OCI-LY7 (cell line): ENCODE measurements at regions not wholly inside any gene's neighbourhood (a gene's known extent, or its start where the extent isn't known, plus 50 kb on each side); places are given as distances from the start of the nearest gene placed in this dataset.

Source experiments
- BruUV-seq: library from RNA; stranded (reverse); fragments of 400-500 nt; replicated peaks from 2 replicates; lab custom pipeline; 2021; lab: Mats Ljungman, UMichigan
- CTCF ChIA-PET: fragments of 300-600 bp; sonication (Branson Sonifier 250); formaldehyde crosslinking; loops from one replicate; lab custom pipeline; 2022; ENCODE audit warnings: antibody characterized with exemption; ENCODE audit not compliant: unreplicated experiment; lab: Charles Lee
- POLR2A ChIA-PET: fragments of 300-600 bp; sonication (Branson Sonifier 250); formaldehyde crosslinking; loops from one replicate; lab custom pipeline; 2022; ENCODE audit warnings: antibody characterized with exemption; lab: Charles Lee
- DNase-seq: peaks from one replicate; pipeline ENCODE4 v3.0.0-alpha.2; 2015; ENCODE audit warnings: low spot score
- H2AFZ ChIP-seq: fragments of 200-600 bp; sonication (generic), shearing (Covaris generic); 2 replicates; pipeline ENCODE4 v1.6.1; 2014; ENCODE audit warnings: mild to moderate bottlenecking, antibody characterized with exemption, low read length, moderate library complexity
- H3K27ac ChIP-seq: fragments of 200-600 bp; sonication (generic); 2 replicates; pipeline ENCODE4 v1.5.1; 2014; ENCODE audit warnings: mixed run types, low read depth, mild to moderate bottlenecking, moderate library complexity, low read length, inconsistent platforms; ENCODE audit not compliant: poor library complexity, severe bottlenecking
- H3K36me3 ChIP-seq: fragments of 200-600 bp; sonication (generic); 2 replicates; pipeline ENCODE4 v1.6.1; 2014; ENCODE audit warnings: mild to moderate bottlenecking, antibody characterized with exemption, low read length, moderate library complexity, mixed read lengths; ENCODE audit not compliant: insufficient read depth
- H3K4me1 ChIP-seq: fragments of 200-600 bp; sonication (generic); 2 replicates; pipeline ENCODE4 v1.5.1; 2014; ENCODE audit warnings: mild to moderate bottlenecking, low read length; ENCODE audit not compliant: insufficient read depth, poor library complexity, severe bottlenecking
- H3K4me2 ChIP-seq: fragments of 200-600 bp; sonication (generic); 2 replicates; pipeline ENCODE4 v1.6.1; 2014; ENCODE audit warnings: mild to moderate bottlenecking, low read length
- H3K4me3 ChIP-seq: fragments of 200-600 bp; sonication (generic); 2 replicates; pipeline ENCODE4 v1.5.1; 2014; ENCODE audit warnings: mild to moderate bottlenecking, low read depth, low read length; ENCODE audit not compliant: poor library complexity, severe bottlenecking
- H3K79me2 ChIP-seq: fragments of 200-600 bp; sonication (generic); 2 replicates; pipeline ENCODE4 v1.6.1; 2016; ENCODE audit warnings: low read depth, mild to moderate bottlenecking, low read length, moderate library complexity, mixed read lengths; ENCODE audit not compliant: insufficient read depth
- H3K9me2 ChIP-seq: fragments of 200-600 bp; sonication (generic); 2 replicates; pipeline ENCODE4 v1.6.1; 2016; ENCODE audit warnings: mild to moderate bottlenecking, low read length, mixed read lengths; ENCODE audit not compliant: insufficient read depth
- H3K9me3 ChIP-seq: fragments of 200-600 bp; sonication (generic); 2 replicates; pipeline ENCODE4 v1.6.1; 2014; ENCODE audit warnings: mild to moderate bottlenecking, mixed run types, low read length, mixed read lengths
- H4K20me1 ChIP-seq: fragments of 200-600 bp; sonication (generic); 2 replicates; pipeline ENCODE4 v1.6.1; 2014; ENCODE audit warnings: mild to moderate bottlenecking, antibody characterized with exemption, low read length, moderate library complexity, mixed read lengths; ENCODE audit not compliant: insufficient read depth
- CTCF ChIP-seq: fragments of 200-600 bp; sonication (generic); conservative IDR thresholded peaks from 2 replicates; pipeline ENCODE4 v1.5.1; 2014; ENCODE audit warnings: mild to moderate bottlenecking, antibody characterized with exemption, low read length, moderate library complexity, mixed read lengths
- EZH2phosphoT487 ChIP-seq: fragments of 200-600 bp; sonication (generic); IDR thresholded peaks from 2 replicates; pipeline ENCODE4 v1.6.1; 2018; ENCODE audit warnings: low read depth, borderline replicate concordance, mild to moderate bottlenecking, mixed run types, antibody characterized with exemption, low read length, moderate library complexity, mixed read lengths
- intact Hi-C: fragments of 100-400 bp; cut with micrococcal nuclease; formaldehyde crosslinking; loops from one replicate; pipeline ENCODE4 v1.10.0; 2022; ENCODE audit not compliant: unreplicated experiment

- intact Hi-C loops = no loop called here
- no peaks in the 10 kb centered on the region for H3K4me1 ChIP-seq
- ChIA-PET CTCF (no interaction called here), POLR2A (no interaction called here)
- BruUV-seq = no TSS peak
- no peaks in the 10 kb centered on the region for H3K36me3 ChIP-seq
- H3K4me3 ChIP-seq = no peak overlapping the region
- H2AFZ ChIP-seq = no peak overlapping the region
- H4K20me1 ChIP-seq = no peaks in the 10 kb centered on the region
- no peak overlapping the region for H3K27ac ChIP-seq
- no peak for DNase-seq
- no peak overlapping the region for H3K4me2 ChIP-seq
- no peaks in the 10 kb centered on the region for H3K79me2 ChIP-seq
- TF ChIP-seq CTCF (no peak), EZH2phosphoT487 (no peak)
- H3K9me2 ChIP-seq = no peaks in the 10 kb centered on the region
- H3K9me3 ChIP-seq = 0 out of 2 replicates have a peak, but pooled peaks cover 3% of the 10 kb centered on the region
These were observed 710.2 kb downstream of the BRD1 start for GRCh38 chr22:49117486-49117885.

DNA sequence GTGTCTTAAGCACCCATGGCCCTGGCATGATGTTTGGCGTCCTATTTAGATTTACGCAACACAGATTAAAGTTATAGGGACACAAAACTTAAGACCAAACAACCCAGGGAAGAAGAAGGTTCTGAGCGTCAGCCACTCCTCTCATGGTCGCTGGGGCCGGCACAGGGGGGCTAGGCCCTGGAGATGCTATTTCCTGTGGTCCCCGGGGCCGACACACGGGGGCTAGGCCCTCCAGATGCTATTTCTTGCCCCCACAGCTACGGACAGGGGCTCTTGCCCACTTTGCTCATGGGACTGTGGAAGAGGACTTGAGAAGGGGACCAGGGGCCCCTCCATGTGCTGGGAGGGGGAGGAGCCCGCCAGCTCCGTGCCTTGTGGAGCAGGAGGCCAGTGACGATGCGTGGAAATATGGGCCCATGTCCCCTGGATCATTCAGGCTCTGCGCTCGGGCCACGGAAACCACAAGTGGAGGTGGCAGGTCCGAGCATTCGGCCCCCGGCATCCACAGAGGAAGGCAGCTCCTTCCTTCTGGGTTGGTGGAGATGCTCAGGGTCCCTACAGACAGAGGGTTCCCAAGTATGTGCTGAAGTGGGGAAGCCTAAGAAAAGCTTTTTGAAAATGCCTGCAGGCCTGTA lies 711.1 kb downstream of the BRD1 start:
- Histone ChIP-seq H4K20me1 (no peaks in the 10 kb centered on the region), H3K4me2 (no peak overlapping the region), H3K79me2 (no peaks in the 10 kb centered on the region), H3K4me3 (no peak overlapping the region), H3K4me1 (no peaks in the 10 kb centered on the region), H3K36me3 (no peaks in the 10 kb centered on the region), H3K9me2 (no peaks in the 10 kb centered on the region), H2AFZ (no peak overlapping the region), H3K9me3 (no peaks in the 10 kb centered on the region), H3K27ac (no peak overlapping the region)
- BruUV-seq = no TSS peak
- intact Hi-C loops = no loop called here
- no peak for DNase-seq
- ChIA-PET POLR2A (no interaction called here), CTCF (interaction anchor here (0.6 kb wide), 1 partner anchor 1555 kb away, joined by 4 read pairs; no protein-coding TSS in a partner anchor)
- TF ChIP-seq CTCF (no peak), EZH2phosphoT487 (no peak)

DNA sequence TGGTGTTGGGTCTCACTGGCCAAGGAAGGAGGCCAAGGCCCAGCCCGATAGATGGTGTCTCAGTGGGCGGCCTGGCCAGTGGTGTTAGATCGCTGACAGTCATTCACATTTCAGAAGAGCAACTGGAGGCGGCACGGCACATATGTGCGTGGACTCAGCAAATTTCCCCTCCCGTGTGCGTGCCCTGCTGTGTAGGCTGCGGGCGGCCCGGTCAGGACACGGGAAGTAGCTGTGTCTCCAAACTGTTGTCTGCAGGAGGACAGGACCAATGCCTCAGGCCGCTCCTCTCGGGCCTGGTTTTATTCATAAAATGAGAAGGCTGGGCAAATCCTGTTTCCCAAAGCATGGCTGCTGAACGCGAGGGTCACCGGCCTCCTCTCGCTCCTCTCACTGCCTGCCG lies 711.7 kb downstream of the BRD1 start:
- no peak overlapping the region for H3K4me2 ChIP-seq
- POLR2A ChIA-PET = no interaction called here
- CTCF ChIA-PET = no interaction called here
- no peak overlapping the region for H3K4me3 ChIP-seq
- DNase-seq = no peak
- no peaks in the 10 kb centered on the region for H3K9me2 ChIP-seq
- no TSS peak for BruUV-seq
- no peaks in the 10 kb centered on the region for H4K20me1 ChIP-seq
- H2AFZ ChIP-seq = no peak overlapping the region
- no peaks in the 10 kb centered on the region for H3K79me2 ChIP-seq
- H3K9me3 ChIP-seq = no peaks in the 10 kb centered on the region
- TF ChIP-seq CTCF (no peak), EZH2phosphoT487 (no peak)
- intact Hi-C loops = no loop called here
- H3K27ac ChIP-seq = no peak overlapping the region
- H3K4me1 ChIP-seq = no peaks in the 10 kb centered on the region
- H3K36me3 ChIP-seq = no peaks in the 10 kb centered on the region
